SK-N-SH (cell line): ENCODE measurements at regions not wholly inside any gene's neighbourhood (a gene's known extent, or its start where the extent isn't known, plus 50 kb on each side); places are given as distances from the start of the nearest gene placed in this dataset.

Source experiments
- CTCF ChIA-PET: fragments of 300-600, 350-600 bp; formaldehyde crosslinking; extraction: SDS; loops from one replicate; lab custom pipeline; 2021; lab: Yijun Ruan, JAX
- POLR2A ChIA-PET: fragments of 350-600 bp; sonication (Branson Sonifier 250); formaldehyde crosslinking; extraction: SDS; loops from one replicate; lab custom pipeline; 2020; ENCODE audit warnings: antibody characterized with exemption, inconsistent platforms; lab: Yijun Ruan, JAX
- DNase-seq: peaks from one replicate; pipeline ENCODE4 v3.0.0; 2012
- H2AFZ ChIP-seq: fragments of 200-600 bp; sonication (generic); 2 replicates; pipeline ENCODE4 v1.8.1; 2016; ENCODE audit warnings: antibody characterized with exemption, mild to moderate bottlenecking, low read depth
- H3F3A ChIP-seq: fragments of 200-600 bp; sonication (generic); replicated peaks from 2 replicates; pipeline ENCODE3; 2016; ENCODE audit warnings: antibody characterized with exemption, mild to moderate bottlenecking; ENCODE audit not compliant: insufficient read depth
- H3K27ac ChIP-seq, 2 experiments: fragments of 200-500 bp in 1 of 2; fragments of 200-600 bp in 1 of 2; sonication (Bioruptor generic) in 1 of 2; sonication (generic), shearing (Covaris generic) in 1 of 2; 2 replicates each; pipeline versions ENCODE4 v1.5.1 to v1.6.1; 2014 to 2016; ENCODE audit warnings: low read depth in 2 of 2, inconsistent platforms in 1 of 2, low read length in 1 of 2, mild to moderate bottlenecking in 1 of 2, mixed read lengths in 1 of 2
- H3K27me3 ChIP-seq: fragments of 200-600 bp; sonication (generic), shearing (Covaris generic); 2 replicates; pipeline ENCODE4 v1.6.1; 2016; ENCODE audit warnings: mixed run types; ENCODE audit not compliant: insufficient read depth
- H3K36me3 ChIP-seq, 2 experiments: fragments of 200-500 bp in 1 of 2; fragments of 200-600 bp in 1 of 2; sonication (Bioruptor generic) in 1 of 2; sonication (generic) in 1 of 2; replicated peaks in 1 of 2; 2 replicates each; pipeline versions ENCODE3 to v1.5.1; 2014 to 2016; ENCODE audit warnings: low read length in 1 of 2, mild to moderate bottlenecking in 1 of 2; ENCODE audit not compliant: insufficient read depth in 2 of 2, control insufficient read depth in 1 of 2
- H3K4me1 ChIP-seq, 2 experiments: fragments of 200-500 bp in 1 of 2; fragments of 200-600 bp in 1 of 2; sonication (Bioruptor generic) in 1 of 2; sonication (generic), shearing (Covaris generic) in 1 of 2; 2 replicates each; pipeline versions ENCODE4 v1.5.1 to v1.6.1; 2014 to 2016; ENCODE audit warnings: low read depth in 1 of 2, low read length in 1 of 2, mixed run types in 1 of 2; ENCODE audit not compliant: insufficient read depth in 2 of 2, control insufficient read depth in 1 of 2
- H3K4me2 ChIP-seq: fragments of 200-600 bp; sonication (generic), shearing (Covaris generic); 2 replicates; pipeline ENCODE4 v1.6.1; 2017; ENCODE audit warnings: mixed run types
- H3K4me3 ChIP-seq, 2 experiments: fragments of 200-500 bp in 1 of 2; fragments of 200-600 bp in 1 of 2; sonication (Bioruptor generic) in 1 of 2; sonication (generic), shearing (Covaris generic) in 1 of 2; 2 replicates each; pipeline versions ENCODE4 v1.5.1 to v1.8.1; 2014 to 2016; ENCODE audit warnings: low read depth in 2 of 2, inconsistent platforms in 1 of 2, low read length in 1 of 2, mild to moderate bottlenecking in 1 of 2, mixed read lengths in 1 of 2, moderate library complexity in 1 of 2
- H3K79me2 ChIP-seq: fragments of 200-600 bp; sonication (generic); 2 replicates; pipeline ENCODE4 v1.8.1; 2017; ENCODE audit warnings: mild to moderate bottlenecking; ENCODE audit not compliant: insufficient read depth
- H3K9ac ChIP-seq: fragments of 200-600 bp; sonication (generic); 2 replicates; pipeline ENCODE4 v1.6.1; 2017; ENCODE audit warnings: mixed run types
- H3K9me2 ChIP-seq: fragments of 200-600 bp; sonication (generic); 2 replicates; pipeline ENCODE4 v1.6.1; 2017; ENCODE audit warnings: mixed run types
- H3K9me3 ChIP-seq: fragments of 200-600 bp; sonication (generic); 2 replicates; pipeline ENCODE4 v1.6.1; 2017; ENCODE audit warnings: mixed run types, mild to moderate bottlenecking, moderate library complexity
- H4K20me1 ChIP-seq: fragments of 200-600 bp; sonication (generic); 2 replicates; pipeline ENCODE4 v1.6.1; 2017; ENCODE audit warnings: mild to moderate bottlenecking, mixed run types; ENCODE audit not compliant: insufficient read depth
- ELF1 ChIP-seq: IDR thresholded peaks from 2 replicates; pipeline ENCODE4 v1.4.0; 2012
- EZH2phosphoT487 ChIP-seq: fragments of 200-600 bp; sonication (generic); IDR thresholded peaks from 2 replicates; pipeline ENCODE4 v1.6.1; 2017; ENCODE audit warnings: low read depth, mixed run types, mild to moderate bottlenecking, antibody characterized with exemption, moderate library complexity, borderline replicate concordance
- FOSL2 ChIP-seq: IDR thresholded peaks from 2 replicates; pipeline ENCODE4 v1.4.0; 2012; ENCODE audit warnings: low read depth, mild to moderate bottlenecking, moderate library complexity, borderline replicate concordance
- IRF3 ChIP-seq: fragments of 150-350 bp; IDR thresholded peaks from 2 replicates; pipeline ENCODE4 v1.6.1; 2016; ENCODE audit warnings: mild to moderate bottlenecking, low read depth, low read length
- JUND ChIP-seq: IDR thresholded peaks from 2 replicates; pipeline ENCODE4 v1.4.0; 2012
- MAX ChIP-seq: IDR thresholded peaks from 2 replicates; pipeline ENCODE4 v1.4.0; 2012; ENCODE audit warnings: low read depth
- MEF2A ChIP-seq: IDR thresholded peaks from 2 replicates; pipeline ENCODE4 v1.4.0; 2012; ENCODE audit warnings: low read depth, borderline replicate concordance
- PBX3 ChIP-seq: IDR thresholded peaks from 2 replicates; pipeline ENCODE4; 2012
- POLR2AphosphoS5 ChIP-seq: IDR thresholded peaks from 2 replicates; pipeline ENCODE4 v1.6.1; 2012; ENCODE audit warnings: low read depth, low read length
- RAD21 ChIP-seq: IDR thresholded peaks from 2 replicates; pipeline ENCODE4 v1.6.1; 2012; ENCODE audit warnings: mild to moderate bottlenecking, low read length
- REST ChIP-seq: IDR thresholded peaks from 2 replicates; pipeline ENCODE4 v1.6.1; 2012; ENCODE audit warnings: mild to moderate bottlenecking, low read depth, low read length, moderate library complexity
- SIN3A ChIP-seq: IDR thresholded peaks from 2 replicates; pipeline ENCODE4 v1.6.1; 2012; ENCODE audit warnings: low read depth, mild to moderate bottlenecking, low read length, moderate library complexity, borderline replicate concordance
- TCF12 ChIP-seq: IDR thresholded peaks from 2 replicates; pipeline ENCODE4 v1.4.0; 2012
- TEAD4 ChIP-seq: IDR thresholded peaks from 2 replicates; pipeline ENCODE4 v1.4.0; 2012; ENCODE audit warnings: mild to moderate bottlenecking, borderline replicate concordance; ENCODE audit not compliant: insufficient read depth
- WGBS: methylation state at CpG from one replicate; pipeline ENCODE4 v1.1.6; 2017; ENCODE audit warnings: low lambda C conversion rate; 5-methylcytosine and 5-hydroxymethylcytosine counted together

GRCh38 chr5:124972703-124973102 is 226.3 kb upstream of the ZNF608 start:
- Histone ChIP-seq H3K79me2 (no peaks in the 10 kb centered on the region), H3K4me3 (no peak overlapping the region), H3K27ac (no peak overlapping the region), H3K4me2 (no peak overlapping the region), H3K9me2 (no peaks in the 10 kb centered on the region), H3K27me3 (no peaks in the 10 kb centered on the region), H3F3A (no peaks in the 10 kb centered on the region), H3K9ac (no peak overlapping the region), H3K4me1 (no peaks in the 10 kb centered on the region; a peak in 1 of 4 replicates), H2AFZ (no peak overlapping the region), H4K20me1 (no peaks in the 10 kb centered on the region), H3K9me3 (no peaks in the 10 kb centered on the region), H3K36me3 (no peaks in the 10 kb centered on the region)
- TF ChIP-seq RAD21 (no peak), ELF1 (no peak), JUND (no peak), MAX (no peak), PBX3 (no peak), FOSL2 (no peak), TCF12 (no peak)
- ChIA-PET POLR2A (no interaction called here), CTCF (interaction anchor here (1.0 kb wide), 1 partner anchor 166 kb away, joined by 3 read pairs; no protein-coding TSS in a partner anchor)
- DNase-seq, result no peak
- WGBS, result 89% methylated on average over 6 of the region's 6 CpGs

GRCh38 chr5:124973661-124974060 is 227.2 kb upstream of the ZNF608 start:
- Histone ChIP-seq H3K36me3 (no peaks in the 10 kb centered on the region), H3K27me3 (no peaks in the 10 kb centered on the region), H3K4me1 (no peaks in the 10 kb centered on the region; a peak in 1 of 4 replicates), H3K9me3 (no peaks in the 10 kb centered on the region), H3F3A (no peaks in the 10 kb centered on the region), H3K9ac (no peak overlapping the region), H2AFZ (no peak overlapping the region), H3K4me2 (no peak overlapping the region)
- POLR2A ChIA-PET, result no interaction called here
- no peak for TF ChIP-seq MEF2A
- TF ChIP-seq REST, result no peak
- no peak for TF ChIP-seq JUND
- TF ChIP-seq FOSL2, result no peak
- TF ChIP-seq PBX3, result no peak
- TF ChIP-seq TEAD4, result no peak
- TF ChIP-seq IRF3, result no peak
- no peak for TF ChIP-seq EZH2phosphoT487
- no peak for TF ChIP-seq POLR2AphosphoS5
- no peak for TF ChIP-seq SIN3A
- TF ChIP-seq, all 33 proteins: peak for 0
- H4K20me1 ChIP-seq, result no peaks in the 10 kb centered on the region
- no peak overlapping the region for H3K27ac ChIP-seq
- no peaks in the 10 kb centered on the region for H3K79me2 ChIP-seq
- H3K9me2 ChIP-seq, result no peaks in the 10 kb centered on the region
- WGBS, result 85% methylated on average over 6 of the region's 6 CpGs
- no peak for DNase-seq
- H3K4me3 ChIP-seq, result no peak overlapping the region
- CTCF ChIA-PET, result no interaction called here
